HG03565 (cell line): ENCODE measurements at regions not wholly inside any gene's neighbourhood (a gene's known extent, or its start where the extent isn't known, plus 50 kb on each side); places are given as distances from the start of the nearest gene placed in this dataset.

Experiments used
- ATAC-seq: cut with Tn5 transposase; IDR thresholded peaks from one replicate; pipeline ENCODE4 v1.9.1; 2021; ENCODE audit warnings: mild to moderate bottlenecking, moderate library complexity; ENCODE audit not compliant: unreplicated experiment

DNA sequence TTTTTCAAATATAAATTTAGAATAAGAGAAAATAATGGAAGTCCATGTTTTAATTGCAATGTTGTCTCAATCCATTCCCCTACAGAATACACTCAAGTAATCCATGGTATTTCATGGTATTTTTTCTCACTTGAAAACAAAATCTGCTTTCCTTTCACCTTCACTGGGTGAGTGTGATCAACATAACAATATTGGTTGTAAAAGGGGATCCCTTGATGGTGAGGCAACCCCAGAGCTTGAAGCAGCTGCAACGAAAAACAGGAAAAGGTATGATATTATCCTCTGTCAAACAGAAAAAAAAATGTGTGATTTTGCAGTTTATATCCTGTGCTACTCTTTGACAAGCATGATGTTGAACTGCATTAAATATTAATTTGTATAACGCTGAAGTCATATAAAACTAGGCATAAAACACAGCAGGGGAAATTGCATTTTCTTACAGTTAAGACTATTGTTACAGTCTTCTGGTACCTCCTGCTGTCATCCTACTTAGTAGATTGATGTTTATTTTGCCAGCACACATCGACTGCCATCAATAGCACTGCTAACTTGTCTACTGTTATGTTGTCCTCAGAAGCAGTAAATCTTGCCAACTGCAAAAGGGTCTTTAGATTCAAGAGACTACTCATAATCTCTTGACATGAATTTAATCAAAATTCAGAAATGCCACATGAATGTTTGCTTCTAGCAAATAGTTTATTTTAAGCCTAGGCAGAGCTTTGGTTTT, 373.1 kb upstream of the MIR17HG start:
- ATAC-seq = no peak

- ATAC-seq = no peak
These were observed 368.4 kb upstream of the MIR17HG start for GRCh38 chr13:90979059-90979458.

- no peak for ATAC-seq
These were observed 362.7 kb upstream of the MIR17HG start for GRCh38 chr13:90984756-90985155.

GRCh38 chr13:90995001-90995400, 352.5 kb upstream of the MIR17HG start:
- no peak for ATAC-seq

- no peak for ATAC-seq
These were observed 351.9 kb upstream of the MIR17HG start for GRCh38 chr13:90995614-90996013.

GRCh38 chr13:90997951-90998350, 349.5 kb upstream of the MIR17HG start:
- no peak for ATAC-seq

DNA sequence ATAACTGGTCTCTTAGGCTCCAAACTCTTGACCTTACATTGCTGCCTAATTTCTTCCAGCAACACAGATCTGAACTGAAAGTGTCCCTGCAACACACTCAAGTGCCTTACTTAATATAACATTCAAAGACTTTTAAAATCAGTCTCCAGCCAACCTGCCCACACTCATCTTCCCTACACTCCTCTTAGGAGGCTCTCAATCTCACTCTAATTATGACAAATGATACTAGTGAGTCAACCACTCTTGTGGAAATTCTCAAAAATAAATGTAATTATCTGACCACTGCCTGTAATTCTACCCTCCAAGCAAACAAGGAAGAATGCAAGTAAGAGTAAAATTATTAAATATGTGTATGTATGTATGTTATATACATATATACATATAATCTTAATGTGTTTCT, 348.1 kb upstream of the MIR17HG start:
- ATAC-seq = no peak

DNA sequence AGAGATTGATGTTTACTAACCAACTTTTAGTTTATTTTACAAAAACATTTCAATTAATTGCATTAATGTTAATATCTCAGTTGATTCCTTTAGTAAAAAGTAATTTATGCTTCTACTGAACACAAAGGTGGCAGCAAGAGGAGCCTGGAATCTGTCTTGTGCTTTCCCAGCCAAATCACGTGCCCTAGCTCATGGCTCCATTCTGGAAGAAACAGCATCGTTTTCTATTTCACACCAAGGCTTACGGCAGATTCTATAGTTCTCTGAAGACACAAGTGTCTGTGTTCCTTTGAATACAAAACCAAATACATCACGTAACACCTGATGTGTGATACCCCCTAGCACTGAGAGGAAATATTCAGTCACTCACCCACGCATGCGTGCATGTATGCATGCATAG, 346.1 kb upstream of the MIR17HG start:
- ATAC-seq = no peak

DNA sequence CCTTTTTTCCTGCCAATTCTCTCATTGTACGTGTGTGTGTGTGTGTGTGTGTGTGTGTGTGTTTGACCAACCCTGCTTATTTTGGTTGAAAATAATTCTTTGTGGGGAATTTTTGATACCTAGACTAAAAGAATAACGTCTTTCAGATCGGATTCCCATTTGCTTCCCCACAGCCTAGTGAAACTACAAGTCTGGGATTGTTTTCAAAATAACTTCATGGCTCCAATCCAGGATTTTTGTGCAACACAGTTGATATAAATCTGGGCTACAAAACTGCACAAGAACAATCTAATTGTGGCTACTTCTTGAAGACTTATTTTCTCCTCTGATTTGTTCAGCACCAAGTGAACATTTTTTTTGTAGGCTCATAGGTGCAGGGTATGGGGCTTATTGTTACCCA, 332.8 kb upstream of the MIR17HG start:
- no peak for ATAC-seq

DNA sequence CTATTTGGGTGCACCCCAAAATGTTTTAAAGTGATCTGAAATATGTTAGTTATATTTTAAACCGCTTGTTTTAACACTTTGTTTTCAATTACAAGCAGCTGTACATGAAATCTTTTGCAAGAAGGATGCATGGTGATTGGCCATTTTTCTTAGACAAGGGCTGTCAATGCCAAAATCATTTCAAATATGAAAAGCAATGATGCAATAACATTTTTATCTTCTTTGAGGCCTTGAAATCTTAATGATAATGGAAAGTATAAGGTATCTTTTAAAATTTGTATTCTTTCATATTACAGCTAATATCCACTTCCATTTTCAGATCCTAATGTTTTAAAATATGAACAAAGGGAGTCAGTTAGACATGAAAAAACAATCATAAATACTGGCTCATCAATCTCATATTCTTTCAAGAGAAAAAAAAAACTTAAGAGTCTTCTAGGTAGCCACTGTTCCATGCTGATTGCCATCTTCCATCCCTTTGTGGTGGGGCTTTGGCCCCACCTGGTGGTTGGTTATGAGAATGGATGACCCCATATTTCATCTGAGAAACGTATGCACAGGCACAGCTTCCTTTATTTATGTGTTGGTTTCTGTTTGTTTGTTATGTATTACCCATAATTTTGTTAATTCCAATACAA, 330.3 kb upstream of the MIR17HG start:
- peak; percentile 98 for ATAC-seq

GRCh38 chr13:91017669-91018053, 329.8 kb upstream of the MIR17HG start:
- ATAC-seq = no peak

GRCh38 chr13:91020461-91021034, 326.9 kb upstream of the MIR17HG start:
- ATAC-seq = no peak

GRCh38 chr13:91024157-91024792, 323.2 kb upstream of the MIR17HG start:
- ATAC-seq = no peak

- no peak for ATAC-seq
These were observed 322.0 kb upstream of the MIR17HG start for GRCh38 chr13:91025442-91025841.

GRCh38 chr13:91031508-91031907, 316.0 kb upstream of the MIR17HG start:
- ATAC-seq = no peak

DNA sequence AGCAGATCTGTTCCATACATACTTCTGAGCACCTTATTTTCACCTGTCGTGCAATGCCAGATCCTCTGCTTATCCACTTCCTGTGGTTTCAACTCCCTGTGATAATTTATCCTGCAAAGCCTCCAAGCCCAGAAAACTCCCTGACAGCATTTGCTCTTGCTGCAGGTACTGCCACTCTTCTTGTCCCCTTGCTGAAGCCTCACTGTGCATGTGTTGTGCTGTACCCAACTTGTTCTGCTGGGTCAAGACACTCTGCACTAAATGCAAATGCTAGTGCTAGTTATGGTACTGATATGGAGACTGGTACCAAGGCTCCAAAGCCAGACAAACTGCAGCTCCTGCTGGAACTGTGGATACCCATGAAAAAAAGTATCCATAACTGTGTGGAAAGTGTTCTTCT, 315.4 kb upstream of the MIR17HG start:
- ATAC-seq = no peak

- no peak for ATAC-seq
These were observed 310.6 kb upstream of the MIR17HG start for GRCh38 chr13:91036886-91037285.

GRCh38 chr13:91042870-91043269, 304.6 kb upstream of the MIR17HG start:
- ATAC-seq = no peak

DNA sequence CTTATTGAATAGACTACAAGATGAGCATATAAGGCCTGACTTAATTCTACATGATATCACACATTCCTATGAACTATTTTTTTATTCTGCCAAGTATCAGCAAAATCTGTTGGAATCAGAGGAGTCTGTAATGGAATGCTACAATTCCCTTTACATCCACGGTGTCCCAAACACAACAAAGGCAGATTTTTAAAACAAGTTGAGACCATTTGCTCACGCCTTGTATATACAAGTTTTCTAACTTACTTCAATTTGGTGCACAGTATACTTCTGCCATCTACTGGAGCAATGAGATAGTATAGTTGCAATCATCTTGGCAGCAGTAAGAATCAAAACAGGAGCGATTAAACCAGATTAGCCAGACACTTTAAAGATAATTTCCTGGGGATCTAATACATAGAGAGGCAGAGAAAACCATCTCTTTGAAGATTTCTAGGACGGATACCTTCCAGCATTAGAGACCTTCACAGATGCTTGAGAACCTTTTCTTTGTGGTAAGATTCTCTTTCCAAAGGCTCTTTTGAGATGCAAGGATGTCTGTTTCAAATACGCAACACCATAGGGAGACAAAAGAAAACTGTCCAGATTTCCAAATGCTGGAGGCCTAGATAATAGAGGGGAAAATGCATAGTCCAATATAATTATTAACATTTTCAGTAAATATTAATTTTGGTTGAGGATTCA, 302.0 kb upstream of the MIR17HG start:
- ATAC-seq = peak; percentile 53

GRCh38 chr13:91046715-91047327, 300.7 kb upstream of the MIR17HG start:
- ATAC-seq = no peak

DNA sequence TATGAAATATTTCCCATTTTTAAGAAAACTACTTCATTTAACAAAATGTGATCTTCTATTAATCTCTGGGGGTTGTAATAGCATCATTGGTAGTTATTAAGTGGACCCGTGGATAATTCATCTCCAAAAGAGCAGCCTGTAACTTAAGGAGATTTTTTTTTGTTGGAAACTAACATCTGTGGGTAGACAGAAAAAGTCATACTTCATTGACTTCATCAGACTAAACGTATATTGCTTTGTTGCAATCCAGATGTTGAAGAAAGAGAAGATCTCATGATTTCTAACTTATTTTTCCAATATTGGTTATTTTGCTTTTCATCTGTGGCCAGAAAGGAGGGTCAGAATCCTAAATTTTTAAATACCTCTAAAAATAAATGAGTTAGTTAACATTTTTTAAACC, 296.5 kb upstream of the MIR17HG start:
- no peak for ATAC-seq
